BLaER1 treated with 17β-estradiol and CSF1 and Interleukin-3, amounts not matched to agents 10 nM and 100 nM (cell line): ENCODE measurements at regions not wholly inside any gene's neighbourhood (a gene's known extent, or its start where the extent isn't known, plus 50 kb on each side); places are given as distances from the start of the nearest gene placed in this dataset.

Experiments used
- H3K27ac ChIP-seq, 11 experiments: shearing (Covaris generic); formaldehyde crosslinking; 2 replicates each; pipeline ENCODE4 v1.8.1; 2022
- H3K27me3 ChIP-seq, 11 experiments: shearing (Covaris generic); formaldehyde crosslinking; 2 replicates each; pipeline ENCODE4 v1.8.1; 2022
- H3K36me3 ChIP-seq, 11 experiments: shearing (Covaris generic); formaldehyde crosslinking; 2 replicates each; pipeline ENCODE4 v1.8.1; 2022
- H3K4me1 ChIP-seq, 10 experiments: shearing (Covaris generic); formaldehyde crosslinking; 2 replicates each; pipeline ENCODE4 v1.8.1; 2022
- H3K4me2 ChIP-seq, 11 experiments: shearing (Covaris generic); formaldehyde crosslinking; 2 replicates each; pipeline ENCODE4 v1.8.1; 2022
- H3K4me3 ChIP-seq, 10 experiments: shearing (Covaris generic); formaldehyde crosslinking; 2 replicates each; pipeline ENCODE4 v1.8.1; 2022
- H3K9ac ChIP-seq, 11 experiments: shearing (Covaris generic); formaldehyde crosslinking; 2 replicates each; pipeline ENCODE4 v1.8.1; 2022
- H3K9me3 ChIP-seq, 11 experiments: shearing (Covaris generic); formaldehyde crosslinking; replicated peaks in 1 of 11; 2 replicates each; pipeline ENCODE4 v1.8.1; 2022
- H4K20me1 ChIP-seq, 11 experiments: shearing (Covaris generic); formaldehyde crosslinking; 2 replicates each; pipeline ENCODE4 v1.8.1; 2022
- Cebpa-rat ChIP-seq, 11 experiments: shearing (Covaris generic); IDR thresholded peaks; 2 replicates each; pipeline ENCODE4 v1.8.1; 2022

GRCh38 chr2:64938607-64939285 lies 50.5 kb upstream of the SLC1A4 start:
- no peak overlapping the region for H3K4me3 ChIP-seq
- H3K9ac ChIP-seq = no peak overlapping the region

GRCh38 chr2:64939332-64939917 lies 49.8 kb upstream of the SLC1A4 start:
- Histone ChIP-seq H3K36me3 (no peaks in the 10 kb centered on the region), H3K4me3 (no peak overlapping the region), H3K9ac (no peak overlapping the region), H3K4me2 (peak overlapping the region in 9 of 11 experiments; percentile 7 to 87 (median 31); a peak in 10 of 22 replicates), H3K27ac (no peak overlapping the region), H3K4me1 (peaks cover 39 to 72% (median 57%) of the 10 kb centered on the region in 10 experiments), H4K20me1 (no peaks in the 10 kb centered on the region), H3K9me3 (peaks cover 0 to 16% (median 10%) of the 10 kb centered on the region in 11 experiments; a peak in 11 of 22 replicates), H3K27me3 (no peaks in the 10 kb centered on the region)
- TF ChIP-seq Cebpa-rat (IDR thresholded peaks at IDR 0.05) = no peak

More at GRCh38 chr2:64938607-64939285, 50.5 kb upstream of the SLC1A4 start:
- Histone ChIP-seq H3K4me1 (peaks cover 32 to 72% (median 54%) of the 10 kb centered on the region in 10 experiments), H3K27me3 (no peaks in the 10 kb centered on the region), H3K9me3 (peaks cover 0 to 23% (median 10%) of the 10 kb centered on the region in 11 experiments; a peak in 11 of 22 replicates), H3K36me3 (no peaks in the 10 kb centered on the region), H3K4me2 (peak overlapping the region in 9 of 11 experiments; percentile 27 to 87 (median 71); a peak in 15 of 22 replicates), H3K27ac (peak overlapping the region in 1 of 11 experiments; percentile 48; a peak in 1 of 22 replicates), H4K20me1 (no peaks in the 10 kb centered on the region)
- TF ChIP-seq Cebpa-rat (IDR thresholded peaks at IDR 0.05) = no peak
